Activated CD8-positive, alpha-beta memory T cell treated with anti-CD3 and anti-CD28 coated beads, Interleukin-2, amount 50 U/mL, for 24 hours (primary cell): ENCODE measurements at regions not wholly inside any gene's neighbourhood (a gene's known extent, or its start where the extent isn't known, plus 50 kb on each side); places are given as distances from the start of the nearest gene placed in this dataset.
"Not testable (repeated sequence)": the region's sequence is repeated elsewhere in the genome, so short reads cannot be mapped to it uniquely, and the experiment has no call there.

Source experiments
- DNase-seq: peaks from one replicate; pipeline ENCODE4 v3.0.0-alpha.2; 2020; ENCODE audit errors: extremely low read depth

DNA sequence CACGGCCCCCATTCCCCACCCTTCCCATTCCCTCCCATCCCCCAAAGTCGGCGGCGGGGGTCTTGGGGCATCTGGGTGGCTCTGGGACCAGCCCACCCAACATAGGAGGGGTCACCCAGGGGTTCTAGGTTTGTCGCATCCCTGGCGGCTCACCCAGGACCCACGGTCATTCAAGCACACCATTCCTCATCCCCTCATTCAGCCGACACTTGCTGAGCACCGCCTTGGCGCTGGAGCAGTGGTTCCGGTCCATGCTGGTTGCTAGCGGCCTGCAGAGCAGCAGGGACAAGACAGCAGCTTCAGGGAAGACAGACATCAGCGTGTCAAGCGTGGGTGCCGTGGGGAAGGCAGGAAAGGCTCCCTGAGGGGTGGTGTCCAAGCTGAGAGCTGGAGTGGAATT lies 50.5 kb upstream of the OTOS start:
- no peak for DNase-seq

DNA sequence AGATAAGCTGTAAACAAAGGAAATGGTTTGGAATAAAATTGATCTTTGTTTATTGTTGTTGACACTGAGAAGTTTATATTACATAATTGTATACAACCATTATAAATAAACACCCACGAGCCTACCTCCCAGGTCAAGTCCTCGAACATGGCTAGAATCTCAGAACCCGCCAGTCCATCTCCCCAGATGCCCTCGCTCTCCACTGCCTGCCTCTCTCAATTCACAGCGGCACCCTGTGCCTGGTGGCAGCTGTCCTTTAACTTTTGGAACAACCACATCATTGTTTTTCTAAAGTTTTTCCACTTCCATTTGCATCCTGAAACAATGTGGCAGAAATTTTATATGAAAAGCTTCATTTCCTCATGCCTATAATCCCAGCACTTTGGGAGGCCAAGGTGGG lies 52.2 kb upstream of the OTOS start:
- no peak for DNase-seq

DNA sequence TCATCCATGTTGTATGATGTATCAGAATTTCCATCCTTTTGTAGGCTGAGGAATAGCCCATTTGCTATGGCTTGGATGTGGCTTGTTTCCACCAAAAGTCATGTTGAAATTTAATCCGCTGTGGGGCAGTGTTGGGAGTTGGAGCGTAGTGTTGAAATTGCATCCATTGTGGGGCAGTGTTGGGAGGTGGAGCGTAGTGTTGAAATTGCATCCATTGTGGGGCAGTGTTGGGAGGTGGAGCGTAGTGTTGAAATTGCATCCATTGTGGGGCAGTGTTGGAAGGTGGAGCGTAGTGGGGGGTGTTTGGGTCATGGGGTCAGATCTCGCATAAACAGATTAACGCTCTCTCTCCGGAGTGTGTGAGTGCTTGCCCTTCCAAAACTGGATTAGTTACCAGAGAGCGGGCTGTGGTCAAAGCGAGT lies 53.9 kb upstream of the OTOS start:
- DNase-seq = not testable (repeated sequence)

DNA sequence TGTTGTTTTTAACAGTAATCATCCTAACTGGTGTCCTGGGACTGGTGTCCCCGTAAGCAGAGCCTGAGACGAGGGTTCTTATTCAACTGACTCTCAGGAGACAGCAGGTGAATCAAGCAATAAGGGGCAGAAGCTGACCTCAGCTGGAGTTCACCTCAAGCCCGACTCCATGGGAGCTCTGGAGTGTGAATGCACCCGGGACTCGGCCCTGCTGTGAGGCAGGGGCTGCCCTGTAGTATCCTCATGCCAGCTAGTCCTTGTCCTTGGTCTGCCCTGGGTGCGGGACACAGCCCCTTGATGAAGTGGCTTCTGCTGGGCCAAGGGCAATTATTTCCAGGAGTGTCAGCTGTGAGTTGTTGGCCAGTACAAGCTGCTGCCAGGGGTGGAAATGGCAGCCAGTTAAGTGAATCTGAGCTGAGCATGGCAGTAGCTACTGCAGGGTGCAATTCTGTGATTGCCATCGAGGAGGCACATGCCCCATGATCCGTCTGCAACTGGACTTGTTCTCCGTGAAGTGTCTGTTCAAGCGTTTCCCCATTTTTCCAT lies 54.9 kb upstream of the OTOS start:
- no peak for DNase-seq

DNA sequence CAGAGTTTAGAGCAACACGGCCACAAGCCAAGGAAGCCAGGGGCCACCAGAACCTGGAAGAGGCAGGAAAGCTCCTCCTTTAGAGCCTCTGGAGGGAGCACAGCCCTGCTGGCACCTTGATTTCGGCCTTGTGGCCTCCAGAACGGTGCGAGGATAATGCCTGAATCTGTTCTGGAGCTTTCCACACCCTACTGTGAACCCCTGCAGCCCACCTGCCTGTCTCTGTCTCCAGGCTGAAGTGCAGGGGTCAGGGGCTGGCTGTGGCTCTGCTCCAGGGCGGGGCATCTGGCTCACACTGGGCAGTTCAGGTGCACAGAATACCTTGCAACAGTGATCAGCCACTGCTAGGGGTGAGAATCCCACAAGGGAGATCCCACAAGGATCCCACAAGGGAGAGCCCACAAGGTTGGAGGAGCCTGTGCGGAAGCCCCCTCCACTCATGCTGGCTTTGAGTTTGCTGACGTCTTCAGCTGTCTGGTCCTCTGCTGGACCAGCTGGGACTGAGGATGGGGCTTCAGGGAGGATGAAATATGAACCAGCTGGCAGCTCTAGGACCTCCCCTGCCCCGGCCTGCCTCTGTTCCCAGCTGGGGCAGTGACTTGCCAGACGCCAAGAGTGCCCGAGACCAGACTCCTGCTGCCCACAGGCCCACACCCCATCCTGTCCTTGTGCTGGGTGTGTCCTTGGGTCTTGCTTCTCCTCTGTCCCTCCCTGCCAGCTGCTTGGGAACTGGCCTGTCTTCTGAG lies 56.4 kb upstream of the OTOS start:
- no peak for DNase-seq

DNA sequence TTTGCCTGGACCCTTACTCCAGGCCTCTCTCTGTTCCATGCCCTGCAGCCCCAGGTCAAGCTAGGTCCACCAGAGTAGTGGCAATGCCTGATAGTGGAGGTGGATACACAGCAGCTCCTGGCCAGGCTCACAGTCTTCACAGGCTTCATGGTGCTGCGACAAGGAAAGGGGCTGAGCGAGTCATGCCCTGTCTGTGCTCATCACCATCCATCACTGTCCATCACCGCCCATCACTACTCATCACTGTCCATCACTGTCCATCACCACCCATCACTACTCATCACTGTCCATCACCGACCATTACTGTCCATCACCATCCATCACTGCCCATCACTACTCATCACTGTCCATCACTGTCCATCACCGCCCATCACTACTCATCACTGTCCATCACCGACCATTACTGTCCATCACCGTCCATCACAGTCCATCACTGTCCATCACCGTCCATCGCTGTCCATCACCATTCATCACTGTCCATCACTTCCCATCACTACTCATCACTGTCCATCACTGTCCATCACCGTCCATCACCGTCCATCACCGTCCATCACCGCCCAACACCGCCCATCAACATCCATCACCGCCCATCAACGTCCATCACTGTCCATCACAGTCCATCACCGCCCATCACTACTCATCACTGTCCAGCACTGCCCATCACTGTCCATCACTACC lies 57.1 kb upstream of the OTOS start:
- DNase-seq = no peak

DNA sequence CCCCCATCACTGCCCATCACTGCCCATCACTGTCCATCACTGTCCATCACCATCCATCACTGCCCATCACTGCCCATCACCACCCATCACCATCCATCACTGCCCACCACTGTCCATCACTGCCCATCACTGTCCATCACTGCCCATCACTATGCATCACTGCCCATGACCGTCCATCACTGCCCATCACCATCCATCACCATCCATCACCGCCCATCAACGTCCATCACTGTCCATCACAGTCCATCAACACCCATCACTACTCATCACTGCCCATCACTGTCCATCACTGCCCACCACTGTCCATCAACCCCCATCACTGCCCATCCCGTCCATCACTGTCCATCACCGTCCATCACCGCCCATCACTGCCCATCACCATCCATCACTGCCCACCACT lies 57.8 kb upstream of the OTOS start:
- DNase-seq = no peak

DNA sequence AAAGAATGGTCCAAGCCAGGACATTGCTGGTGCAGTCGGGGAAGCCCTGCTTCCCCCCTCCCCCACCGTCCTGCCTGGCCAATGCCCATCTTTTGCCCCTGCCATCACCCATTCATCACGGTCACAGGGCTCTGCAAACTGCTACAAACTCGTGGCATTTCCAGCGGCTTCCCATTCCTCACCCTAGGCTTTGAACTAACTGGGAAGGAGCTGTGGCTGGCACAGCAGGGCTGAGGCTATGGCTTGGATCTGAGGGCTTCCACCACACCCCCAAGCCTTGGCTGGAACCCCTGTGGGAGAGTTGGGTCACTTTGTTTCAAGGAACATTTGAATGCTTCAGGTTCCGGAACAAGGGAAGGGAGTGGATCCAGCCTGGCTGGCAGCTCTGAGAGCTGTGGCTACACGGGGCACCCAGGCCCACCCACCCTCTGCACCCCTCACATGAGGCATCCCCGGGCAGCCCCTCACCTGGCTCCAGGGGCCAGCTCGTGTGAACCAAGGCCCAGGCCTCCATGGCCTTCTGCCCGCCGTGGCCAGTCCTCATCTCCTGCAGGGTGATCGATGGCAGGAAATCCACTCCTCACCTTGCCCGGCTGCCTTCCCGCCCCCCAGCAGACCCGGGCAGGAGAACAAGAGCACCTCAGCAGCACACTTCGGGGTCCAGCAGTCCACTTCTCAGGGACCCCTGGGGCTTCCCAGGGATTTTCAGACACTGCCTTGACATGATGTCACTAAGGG lies 58.8 kb upstream of the OTOS start:
- DNase-seq = no peak

DNA sequence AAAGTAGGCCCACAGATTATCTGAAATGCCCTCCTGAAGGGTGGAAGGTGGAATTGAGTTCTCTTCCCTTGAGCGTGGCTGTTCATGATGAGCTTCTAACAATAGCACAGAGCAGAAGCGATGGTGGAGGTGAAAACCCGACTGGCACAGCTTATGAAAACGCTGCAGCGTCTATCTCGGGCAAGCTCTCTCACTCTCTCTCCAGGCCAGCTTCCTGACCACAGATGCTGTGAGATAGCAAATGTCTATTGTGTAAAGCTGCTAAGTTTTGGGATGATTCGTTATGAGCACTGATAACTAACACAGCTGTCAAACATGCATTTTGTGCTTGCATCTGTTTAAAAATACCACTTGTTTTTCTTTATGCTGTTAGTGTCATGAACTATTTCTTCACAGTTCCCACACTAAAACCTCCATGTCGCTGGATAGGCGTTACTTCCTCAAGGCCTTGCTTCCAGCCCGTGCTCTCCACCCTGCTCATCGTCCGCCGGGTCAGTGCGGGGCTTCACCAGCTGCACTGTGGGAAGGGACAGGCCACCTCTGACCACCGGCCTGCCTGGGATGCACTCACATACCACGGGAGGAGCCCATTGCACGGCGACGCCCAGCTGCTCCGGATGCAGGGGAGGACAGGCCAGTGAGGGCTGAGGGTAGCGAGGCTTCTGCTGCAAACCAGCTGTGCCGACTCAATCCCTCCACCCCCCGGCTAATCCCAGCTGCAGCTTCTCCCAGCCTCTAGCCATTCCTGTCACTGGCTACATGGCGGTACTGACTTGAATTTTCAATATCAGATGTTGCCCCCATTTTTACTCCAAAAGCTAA lies 60.0 kb upstream of the OTOS start:
- DNase-seq = no peak

DNA sequence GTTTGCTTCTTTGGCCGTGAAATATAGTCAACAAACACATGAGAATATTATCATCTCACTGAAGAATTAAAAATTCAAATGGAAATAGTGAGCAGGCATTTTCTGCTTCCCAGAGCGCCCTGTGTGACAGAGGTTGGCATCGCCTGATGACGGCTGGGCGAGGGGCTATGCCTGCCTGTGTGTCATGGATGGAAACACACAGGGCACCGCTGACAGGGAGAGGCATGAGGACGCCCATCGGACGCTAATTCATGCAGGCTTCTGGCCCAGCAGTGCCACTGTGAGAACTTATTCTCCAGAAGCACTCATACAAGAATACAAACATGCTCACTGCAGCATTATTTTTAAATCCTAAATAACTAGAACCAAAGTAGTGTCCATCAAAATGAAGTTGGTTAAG lies 61.4 kb upstream of the OTOS start:
- no peak for DNase-seq

DNA sequence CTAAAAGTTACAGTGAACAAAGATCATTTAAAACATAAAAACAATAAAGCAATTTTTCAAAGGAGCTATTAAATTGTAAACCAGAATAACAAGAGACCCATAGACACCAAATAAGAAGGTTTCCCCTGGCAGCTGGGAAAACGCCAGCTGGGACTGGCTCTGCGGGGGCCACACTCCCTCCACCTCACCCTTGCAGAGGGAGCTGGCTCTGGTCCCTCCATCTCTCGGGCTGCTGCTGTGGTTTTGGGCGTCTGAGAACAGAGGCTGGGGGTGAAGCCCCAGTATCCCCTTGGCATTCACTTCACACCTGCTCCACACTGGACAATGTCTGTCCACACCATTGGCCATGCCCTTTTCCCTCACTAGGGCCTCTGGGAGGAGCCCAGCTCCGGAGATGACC lies 62.1 kb upstream of the OTOS start:
- DNase-seq = no peak

DNA sequence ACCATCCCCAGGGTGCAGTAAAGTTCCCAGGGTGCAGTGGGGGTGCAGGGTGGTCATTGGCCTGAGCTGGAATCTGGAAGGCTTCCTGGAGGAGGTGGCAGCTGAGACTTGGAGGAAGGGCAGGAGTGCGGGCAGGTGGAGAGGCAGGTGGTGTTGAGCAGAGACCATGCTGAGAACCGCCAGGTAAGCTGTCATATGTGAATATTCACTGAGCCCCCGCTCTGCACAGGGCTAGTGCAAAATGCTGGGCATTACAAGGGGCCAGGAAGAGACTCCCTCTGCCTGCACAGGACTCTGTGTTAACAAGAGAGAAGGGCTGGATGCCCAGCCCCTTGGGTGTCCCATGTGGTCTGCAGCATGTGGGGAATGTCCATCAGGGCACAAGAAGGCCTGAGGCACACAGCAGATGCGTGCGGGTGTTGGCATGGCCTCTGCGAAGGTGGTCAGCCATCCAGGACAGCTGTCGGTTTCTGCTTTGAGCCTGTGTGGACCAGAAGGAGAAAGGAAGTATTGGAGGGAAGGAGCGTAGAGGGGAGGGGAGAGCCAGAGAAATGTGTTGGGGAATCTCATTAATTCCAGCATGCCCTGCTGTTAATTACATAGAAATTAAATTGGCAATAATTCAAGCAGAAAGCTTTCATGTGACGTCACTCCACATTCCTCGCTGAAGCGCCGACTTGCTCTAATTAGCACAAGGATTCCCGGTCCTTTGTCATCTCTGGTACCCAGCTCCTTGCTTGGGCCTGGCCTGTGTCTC lies 62.8 kb upstream of the OTOS start:
- DNase-seq = no peak

DNA sequence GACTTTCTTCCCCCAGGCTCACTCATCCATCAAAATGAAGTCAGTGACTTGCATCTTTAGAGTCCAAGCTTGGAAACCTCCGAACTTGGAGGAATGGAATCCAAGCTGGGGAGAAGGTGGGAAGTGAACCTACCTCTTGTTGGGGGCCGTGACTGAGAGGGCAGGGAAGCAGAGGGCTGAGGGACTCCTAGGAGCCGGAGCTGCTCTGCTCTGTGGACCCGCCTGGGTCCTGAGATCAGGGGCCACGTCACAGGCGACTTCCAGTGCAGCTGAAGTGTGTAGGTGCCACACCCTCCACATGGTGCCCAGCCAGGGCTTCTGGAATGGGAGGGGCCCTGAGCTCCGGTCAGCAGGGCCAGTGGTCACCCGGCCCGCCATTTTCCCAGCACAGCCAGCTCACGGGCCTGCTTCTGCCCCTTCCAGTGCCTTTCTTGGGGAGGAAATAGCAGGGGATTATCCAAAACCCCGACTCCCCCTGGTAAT lies 63.4 kb upstream of the OTOS start:
- no peak for DNase-seq

DNA sequence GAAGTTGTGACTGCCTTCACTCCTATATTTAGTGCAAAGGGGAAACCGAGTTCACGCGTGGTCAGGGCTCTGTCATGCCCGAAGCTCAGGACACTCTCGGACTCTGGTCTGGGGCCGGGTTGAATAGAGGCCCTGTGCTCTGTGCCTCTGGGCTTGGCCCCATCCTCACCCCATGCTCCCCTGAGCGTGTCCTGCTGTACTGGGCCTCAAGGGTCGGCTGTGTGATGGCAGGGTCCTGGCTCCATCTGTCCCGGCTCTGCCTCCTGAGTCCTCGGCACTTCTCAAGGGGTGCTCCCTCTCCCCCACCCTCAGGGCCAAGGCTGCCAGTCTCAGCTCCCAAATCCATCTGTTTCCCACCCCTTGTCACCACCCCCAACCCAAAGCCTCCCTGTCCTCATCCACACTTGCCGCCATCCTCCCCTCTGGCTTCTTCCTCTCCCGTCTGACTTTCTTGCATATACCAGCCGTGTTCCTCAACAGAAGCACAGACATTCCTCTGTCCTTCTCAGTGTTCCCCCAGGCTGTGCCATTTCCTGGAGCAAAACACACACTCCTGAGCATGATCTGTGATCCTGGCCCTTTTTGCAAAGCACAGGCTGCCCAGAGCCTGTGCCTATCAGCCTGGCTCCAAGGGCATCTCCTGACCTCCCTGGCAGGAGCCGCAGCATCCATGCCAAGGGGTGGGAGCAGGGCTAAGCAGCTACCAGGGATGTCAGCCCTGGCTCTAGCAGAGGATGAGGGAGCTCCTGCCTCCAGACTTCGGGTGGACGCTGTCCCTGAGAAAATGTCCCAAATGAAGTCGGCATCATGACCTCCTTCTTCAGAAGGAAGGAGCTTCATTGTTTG lies 64.2 kb upstream of the OTOS start:
- no peak for DNase-seq

DNA sequence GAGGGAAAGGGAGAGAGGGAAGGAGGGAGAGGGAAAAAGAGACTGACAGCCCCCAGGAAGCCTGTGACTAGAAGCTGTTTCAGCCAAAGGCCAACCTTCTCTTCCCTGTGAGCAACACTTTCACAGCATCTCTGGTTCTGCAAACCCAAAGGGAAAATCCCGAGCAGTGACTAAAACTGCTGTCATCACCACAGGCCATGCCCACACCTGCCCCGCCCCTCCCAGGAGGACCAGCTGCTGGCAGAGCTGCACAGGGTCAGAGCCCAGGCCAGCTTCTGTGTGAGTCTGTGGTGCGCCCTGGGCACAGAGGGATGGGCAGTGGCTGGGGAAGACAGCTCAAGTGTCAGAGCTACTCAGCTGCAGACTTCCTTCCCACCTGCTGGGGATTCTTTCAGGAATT lies 64.9 kb upstream of the OTOS start:
- DNase-seq = peak; percentile 28

DNA sequence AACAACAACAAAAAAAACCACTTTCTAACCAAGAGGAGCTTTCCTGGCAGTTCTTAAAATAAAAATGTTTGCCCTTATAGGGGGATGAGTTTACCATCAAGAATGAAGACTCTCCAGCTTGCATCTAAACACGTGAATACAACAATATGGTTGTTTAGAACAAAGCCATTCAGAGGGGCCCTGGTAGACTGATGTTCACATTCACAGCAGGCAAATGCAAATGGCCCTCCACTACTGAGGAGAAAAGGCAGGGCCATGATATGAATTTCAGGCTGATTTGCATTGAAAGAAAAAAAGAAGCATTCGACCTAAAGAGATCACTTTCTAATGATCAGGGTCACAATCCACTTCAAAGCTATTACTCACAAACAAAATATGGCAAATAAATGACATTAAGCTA lies 65.3 kb upstream of the OTOS start:
- DNase-seq = no peak

DNA sequence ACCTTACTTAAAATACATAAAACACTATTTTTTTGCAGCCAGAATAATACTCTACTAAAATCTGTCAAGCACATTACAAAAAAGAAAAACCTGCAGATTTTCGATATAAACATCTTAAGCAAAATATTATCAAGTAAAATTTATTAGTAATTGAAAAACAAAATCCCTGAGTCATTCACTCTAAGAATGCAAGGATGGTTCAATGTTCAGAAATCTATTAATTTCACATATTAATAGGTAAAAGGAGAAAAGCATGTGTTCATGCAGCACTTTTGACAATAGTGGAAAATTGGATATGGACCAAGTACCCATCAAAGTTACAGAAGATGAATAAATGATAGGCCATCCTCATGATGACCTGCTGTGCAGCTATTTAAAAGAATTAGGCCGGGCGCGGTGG lies 66.2 kb upstream of the OTOS start:
- DNase-seq = no peak

DNA sequence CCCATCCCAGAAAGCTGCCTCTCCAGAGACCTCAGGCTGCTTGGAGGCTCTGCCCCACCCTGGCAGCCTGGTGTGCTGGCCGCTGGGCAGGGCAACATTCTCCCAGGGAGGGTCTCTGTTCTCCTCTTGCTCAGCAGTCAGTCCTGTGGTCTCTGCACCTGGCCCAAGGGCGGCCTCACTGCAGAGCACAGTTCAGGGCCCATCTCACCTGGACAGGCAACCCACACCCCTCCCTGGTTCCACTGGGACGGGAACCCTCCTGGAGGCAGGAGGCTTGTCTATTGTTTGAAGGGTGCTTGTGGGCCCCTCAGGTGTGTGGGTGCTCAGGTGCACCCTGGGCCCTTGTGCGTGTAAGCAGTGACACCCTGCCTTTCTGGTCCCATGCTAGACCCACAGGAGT lies 67.2 kb upstream of the OTOS start:
- no peak for DNase-seq

DNA sequence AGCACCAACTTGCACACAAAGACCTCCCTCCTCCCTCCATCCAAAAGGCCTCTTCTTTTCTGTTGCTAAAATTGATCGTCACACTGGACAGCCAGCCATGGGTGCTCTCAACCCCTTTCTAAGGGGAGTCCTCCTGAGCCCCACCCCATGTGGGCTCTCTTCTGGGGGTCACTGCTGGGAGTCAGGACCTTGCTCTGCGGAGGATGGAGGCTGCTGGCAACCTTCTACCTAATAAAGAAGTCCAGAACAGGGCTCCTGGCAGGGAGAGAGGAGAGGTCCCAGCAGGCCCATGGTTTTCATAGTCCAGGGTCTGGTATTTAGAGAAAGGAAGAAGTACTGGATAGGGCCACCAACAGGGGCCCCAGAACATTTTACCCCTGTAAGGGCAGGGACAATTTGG lies 67.6 kb upstream of the OTOS start:
- no peak for DNase-seq

DNA sequence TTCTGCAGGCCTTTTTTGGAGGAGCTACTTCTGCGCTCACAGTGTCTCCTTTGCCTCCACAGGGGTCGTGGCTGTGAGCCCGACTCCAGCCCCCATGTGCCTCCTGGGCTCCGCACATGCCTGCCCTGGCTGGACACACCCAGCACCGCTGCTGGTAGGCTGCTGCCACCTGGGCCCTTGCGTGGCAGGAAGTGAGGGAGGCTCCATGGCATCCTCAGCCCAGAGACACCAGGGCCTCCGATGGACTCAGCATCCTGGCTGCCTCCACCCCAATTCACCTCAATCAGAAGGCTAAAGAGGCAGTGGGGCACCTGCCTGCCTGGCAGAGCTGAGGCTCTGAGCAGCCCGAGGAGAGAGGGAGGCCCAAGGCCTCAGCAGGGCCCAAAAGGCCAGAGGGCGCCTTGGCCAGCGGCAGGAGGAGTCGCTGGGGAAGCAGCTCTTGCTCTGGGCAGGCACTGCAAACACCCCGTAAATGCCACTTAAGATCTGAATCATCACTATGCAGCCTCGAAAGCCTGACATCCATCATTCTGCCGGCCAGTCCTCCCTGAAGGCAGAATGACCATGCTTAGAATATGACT lies 68.3 kb upstream of the OTOS start:
- no peak for DNase-seq
